HK-2 (cell line): ENCODE measurements at regions not wholly inside any gene's neighbourhood (a gene's known extent, or its start where the extent isn't known, plus 50 kb on each side); places are given as distances from the start of the nearest gene placed in this dataset.

Experiments
- DNase-seq: peaks from one replicate; pipeline ENCODE4 v3.0.0-alpha.2; 2018; ENCODE audit not compliant: unreplicated experiment

DNA sequence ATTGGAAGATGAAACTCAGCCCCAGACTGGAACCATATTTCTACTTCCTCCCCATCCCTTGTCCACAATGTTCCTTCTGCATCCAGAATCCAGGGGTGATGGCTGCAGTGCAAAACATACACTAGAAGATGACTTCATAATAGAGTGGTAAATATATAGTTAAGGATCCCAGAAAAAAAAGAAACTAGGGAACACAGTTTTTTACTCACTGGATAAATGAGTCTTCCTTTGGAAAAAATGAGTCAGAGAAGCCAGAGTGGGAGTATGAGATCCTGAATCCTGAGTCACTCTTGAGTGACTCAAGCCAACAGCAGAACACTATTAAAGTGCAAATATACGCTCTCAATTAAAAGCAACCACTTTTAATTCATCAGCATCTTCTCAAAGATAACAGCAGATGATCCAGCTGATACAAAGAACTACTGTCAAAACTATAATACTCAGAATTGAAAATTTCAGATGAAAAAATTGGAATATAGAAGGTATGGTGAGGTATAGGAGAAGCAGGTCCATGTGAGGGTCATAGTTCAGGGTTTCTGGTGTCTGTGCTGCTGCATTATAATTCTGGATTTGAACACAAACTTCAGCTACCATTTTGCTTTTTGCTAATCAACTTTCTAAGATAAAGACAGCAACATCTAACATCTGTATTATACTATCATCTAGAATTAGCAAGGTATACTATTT is 987.2 kb upstream of the CDH2 start:
- no peak for DNase-seq

DNA sequence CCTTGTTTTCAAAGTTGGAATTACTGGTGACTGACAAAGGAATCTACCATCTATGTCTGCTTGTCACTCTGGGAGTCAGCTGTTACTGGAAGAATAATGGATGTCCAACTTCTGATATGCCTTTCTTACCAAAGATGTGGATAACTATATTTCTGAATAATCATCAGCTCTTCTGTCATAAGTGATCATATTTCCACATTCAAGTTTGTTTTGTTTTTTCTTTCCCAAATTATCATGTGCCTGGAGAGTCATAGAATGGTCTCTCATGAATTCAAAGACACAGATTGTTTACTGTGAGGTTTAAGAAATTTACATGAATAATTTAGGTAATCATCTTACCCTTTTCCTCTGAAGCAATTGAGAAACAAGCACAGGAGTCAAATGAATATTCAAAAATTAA is 986.7 kb upstream of the CDH2 start:
- DNase-seq = no peak

DNA sequence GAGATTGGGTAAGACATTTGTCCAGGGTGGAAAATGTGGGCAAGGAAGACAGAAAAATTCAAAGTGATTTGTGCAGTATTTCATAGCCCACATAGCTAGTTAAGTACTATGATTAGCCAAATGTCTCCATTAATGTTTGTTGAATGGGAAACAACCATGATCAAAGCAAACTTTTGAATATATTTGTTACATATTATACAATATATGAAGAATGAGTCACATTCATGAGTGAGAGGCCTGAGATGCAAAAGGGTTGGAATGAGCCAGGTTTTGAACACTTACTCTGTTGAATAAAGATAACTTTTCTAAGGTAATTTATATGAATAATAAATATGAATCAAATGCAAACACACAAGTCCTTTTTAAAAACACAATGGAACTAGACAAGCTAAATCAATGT is 984.5 kb upstream of the CDH2 start:
- DNase-seq = no peak

DNA sequence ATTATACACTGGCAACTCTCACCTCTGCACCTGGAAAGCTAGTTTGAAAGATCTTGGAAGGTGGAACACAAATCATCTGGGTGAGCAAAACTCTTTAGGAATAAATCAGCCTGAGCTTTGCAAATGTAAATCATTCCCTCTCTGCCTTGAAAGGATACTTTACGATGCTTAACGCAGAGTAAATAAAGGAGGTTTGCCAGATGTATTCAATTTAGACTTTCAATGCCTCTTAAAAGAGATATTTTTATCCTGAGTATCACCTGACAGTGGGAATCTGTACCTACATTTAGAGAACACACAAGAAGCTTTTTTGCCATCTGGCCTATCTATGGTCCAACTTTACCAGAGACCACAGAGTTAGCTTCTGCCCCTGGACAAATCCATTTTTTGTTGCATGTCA is 983.2 kb upstream of the CDH2 start:
- no peak for DNase-seq

DNA sequence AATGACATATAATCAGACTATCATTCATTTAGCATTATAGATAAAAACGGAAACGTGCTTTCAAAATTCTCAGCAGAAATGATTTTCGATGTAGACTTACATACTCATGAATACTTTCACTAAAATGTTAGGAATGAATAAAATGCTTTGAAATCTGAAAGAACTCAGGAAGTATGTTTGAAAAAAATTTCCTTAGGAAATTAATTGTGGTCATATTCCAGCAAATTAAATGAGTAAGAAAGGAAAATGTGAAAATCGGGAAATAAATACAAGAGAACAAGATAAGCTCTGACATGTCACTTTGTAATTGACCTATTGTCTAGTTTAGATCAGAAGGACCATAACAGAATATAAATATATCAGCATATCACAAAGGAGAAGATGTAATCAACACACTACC is 981.0 kb upstream of the CDH2 start:
- no peak for DNase-seq

DNA sequence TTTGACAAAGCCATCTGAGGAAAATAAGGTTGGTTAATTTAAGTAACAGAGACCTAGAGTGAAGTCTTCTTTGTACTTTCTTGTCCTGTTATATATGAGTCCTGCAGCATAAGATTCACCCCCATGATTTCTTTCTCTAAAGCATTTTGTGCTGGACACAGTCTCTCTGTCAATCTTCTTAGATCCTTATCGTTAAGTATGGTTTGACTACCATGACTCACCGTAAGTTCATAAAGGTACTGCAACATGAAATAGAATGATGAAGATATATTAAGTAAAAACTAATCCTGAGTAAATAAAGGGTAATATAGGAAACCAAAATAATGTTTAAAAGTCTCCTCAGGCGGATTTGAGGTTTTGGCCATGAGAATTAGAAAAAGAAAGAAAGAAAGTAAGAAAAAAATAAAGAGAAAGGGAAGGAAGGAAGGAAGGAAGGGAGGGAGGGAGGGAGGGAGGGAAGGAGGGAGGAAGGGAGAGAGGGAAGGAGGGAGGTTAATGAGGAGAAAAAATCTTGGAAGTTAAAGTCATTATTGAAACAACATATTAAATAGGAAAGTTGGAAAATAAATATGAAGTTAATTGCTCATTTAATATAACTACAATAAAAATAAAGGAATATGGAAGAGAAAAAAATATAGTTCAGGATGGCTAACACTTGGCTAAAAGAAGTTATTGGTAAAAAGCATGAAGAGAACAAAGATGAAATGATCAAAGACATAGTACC is 980.3 kb upstream of the CDH2 start:
- no peak for DNase-seq

DNA sequence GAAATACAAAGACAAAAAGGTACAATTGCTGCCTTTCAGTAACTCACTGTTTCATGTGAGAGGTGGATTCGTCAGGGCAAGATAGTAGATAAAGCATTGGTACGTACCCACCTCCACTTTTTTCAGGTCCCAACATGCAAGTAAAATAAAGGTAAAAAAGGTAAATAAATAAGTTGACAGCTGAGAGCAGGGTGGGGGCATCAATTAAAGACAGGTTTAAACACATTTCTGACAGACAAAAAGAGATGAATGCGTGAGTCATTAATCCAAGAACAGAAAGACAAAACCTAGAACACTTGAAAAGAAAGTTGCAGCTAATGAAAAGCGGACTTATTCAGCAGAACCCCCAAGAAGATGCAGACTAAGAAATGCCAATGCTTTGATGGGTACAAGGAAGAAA is 979.6 kb upstream of the CDH2 start:
- DNase-seq = no peak

DNA sequence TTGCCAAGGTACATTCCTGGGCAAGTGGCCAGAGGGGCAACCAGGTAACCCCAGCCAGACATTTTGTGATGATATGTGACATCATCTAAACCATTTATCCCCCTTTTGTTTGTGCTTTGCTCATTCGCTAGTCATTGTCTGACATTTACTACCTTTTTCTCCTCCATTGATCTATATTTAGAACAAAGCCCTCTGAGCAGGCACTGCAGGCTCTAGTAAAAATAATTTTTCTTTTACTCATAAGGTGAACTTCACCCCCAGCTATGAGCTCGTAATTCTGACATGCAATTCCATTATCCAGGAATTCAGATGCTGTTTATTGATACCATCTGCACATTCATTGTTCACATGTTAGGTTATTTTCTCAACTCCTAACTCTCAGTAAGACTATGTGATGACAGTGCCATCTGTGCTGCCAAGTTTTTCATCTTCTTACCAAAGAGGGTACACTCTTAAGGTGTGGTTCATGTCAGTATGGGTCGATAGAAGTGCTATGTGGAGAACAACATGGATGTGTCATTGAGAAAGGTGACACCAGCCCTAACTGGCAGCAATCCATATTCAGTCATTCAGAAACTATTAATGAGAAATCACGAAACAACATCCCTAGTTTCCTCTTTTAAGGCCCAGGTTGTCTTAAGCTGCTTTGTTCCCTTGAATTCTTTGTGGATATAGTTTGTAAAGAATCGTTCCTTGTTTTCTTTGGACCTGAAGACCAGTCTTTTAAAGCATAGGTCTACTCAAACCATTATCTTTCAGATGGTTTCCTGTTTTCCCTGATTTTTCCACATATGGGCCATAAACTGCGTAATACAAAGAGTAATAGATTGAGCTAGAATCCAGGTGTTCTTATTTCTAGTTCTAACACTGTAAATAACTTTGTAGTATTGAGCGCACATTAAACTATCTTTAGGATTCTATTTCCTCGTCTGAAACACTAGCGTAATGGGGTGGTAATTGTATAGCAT is 978.1 kb upstream of the CDH2 start:
- DNase-seq = peak; percentile 10

DNA sequence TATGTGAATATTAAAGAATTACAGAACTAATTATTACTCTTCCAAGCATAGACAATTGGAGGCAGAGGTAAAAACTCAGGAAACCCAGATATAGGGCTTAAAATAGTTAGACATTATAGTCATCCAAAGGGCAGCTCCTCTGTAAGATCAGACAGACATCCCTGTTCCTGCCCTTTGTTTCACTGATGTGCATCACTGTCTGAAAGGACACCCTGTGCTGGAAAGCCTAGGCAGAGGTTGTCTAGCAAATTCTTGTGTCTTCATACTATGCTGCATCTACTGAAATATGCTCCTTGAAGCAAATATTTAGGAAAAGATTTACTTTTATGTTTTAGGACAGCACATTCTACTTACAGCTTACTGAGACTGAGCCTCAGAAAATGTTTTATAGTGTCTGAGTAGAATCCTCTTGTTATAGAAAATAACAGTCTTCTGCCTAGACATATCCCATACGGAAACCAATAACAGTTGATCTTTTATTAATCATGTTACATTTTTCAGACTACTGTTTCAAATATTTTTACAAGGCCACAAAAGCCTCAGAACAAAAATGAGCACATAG is 977.3 kb upstream of the CDH2 start:
- DNase-seq = no peak

DNA sequence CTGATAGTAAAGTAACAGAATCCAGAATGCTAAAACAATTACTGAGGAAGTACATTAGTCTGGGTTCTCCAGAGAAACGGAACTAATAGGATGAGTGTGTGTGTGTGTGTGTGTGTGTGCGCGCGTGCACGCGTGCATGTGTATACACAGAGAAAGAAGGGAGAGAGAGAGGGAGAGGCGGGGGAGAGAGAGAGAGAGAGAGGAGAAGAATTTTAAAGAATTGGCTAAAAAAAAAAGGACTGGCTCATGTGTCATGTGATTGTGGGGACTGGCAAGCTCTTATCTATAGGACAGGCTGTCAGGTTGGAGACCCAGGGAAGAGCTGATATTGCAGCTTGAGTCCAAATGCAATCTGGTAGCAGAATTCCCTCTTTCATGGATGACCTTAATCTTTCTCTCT is 976.2 kb upstream of the CDH2 start:
- no peak for DNase-seq

DNA sequence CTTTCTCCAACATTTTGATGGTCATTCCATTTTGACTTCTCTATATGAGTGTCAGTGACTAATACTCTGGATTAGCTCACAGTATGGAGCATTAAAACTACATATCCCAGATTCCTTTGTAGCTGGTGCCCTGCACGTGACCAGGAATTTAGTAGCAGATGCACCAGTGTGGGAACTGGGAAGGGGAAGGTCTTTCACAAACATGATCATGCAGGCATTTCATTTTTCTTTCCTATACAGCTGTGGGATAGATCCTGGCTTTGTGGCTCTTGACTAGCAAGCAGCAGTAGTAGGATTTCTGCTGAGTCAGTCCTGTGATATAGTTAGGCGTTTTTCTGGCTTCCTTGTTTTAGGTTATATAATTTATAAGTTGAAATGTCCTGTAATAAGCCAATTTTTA is 971.0 kb upstream of the CDH2 start:
- no peak for DNase-seq

DNA sequence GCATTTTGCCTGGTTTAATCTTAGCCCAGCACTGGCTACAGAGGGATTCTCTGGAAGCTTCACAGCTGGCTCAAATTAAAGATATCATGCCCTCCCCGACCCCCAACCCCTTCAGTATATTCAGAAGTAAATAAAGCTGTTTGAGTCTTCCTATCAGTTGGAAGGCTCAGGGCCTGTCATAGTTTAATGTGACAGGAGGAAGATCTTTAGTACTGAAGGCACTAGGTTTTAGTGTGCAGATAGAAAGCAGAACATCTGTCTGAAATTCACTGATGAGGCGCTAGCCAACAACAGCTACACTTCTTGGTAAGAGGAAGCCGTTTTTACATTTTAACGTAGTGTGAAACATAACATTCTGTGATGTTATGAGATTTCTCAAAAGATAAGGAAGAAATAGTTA is 969.1 kb upstream of the CDH2 start:
- no peak for DNase-seq

DNA sequence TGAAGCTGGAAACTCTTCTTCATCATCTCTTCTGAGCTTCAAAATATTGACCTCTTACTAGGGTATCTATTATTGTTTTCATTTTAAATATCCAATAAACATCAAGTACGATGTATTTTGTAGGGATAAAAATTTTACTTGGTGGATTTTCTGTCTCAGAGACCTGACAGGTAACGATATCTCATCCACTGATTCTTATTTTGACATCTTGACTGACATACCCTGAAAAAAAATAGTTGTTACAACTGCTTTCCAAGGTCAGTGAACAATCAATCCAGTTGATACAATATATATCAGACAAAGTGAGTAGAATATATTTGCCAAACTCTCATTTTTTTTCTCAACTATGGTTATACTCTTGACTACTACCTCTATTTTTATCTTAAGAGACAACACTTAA is 963.7 kb upstream of the CDH2 start:
- no peak for DNase-seq

DNA sequence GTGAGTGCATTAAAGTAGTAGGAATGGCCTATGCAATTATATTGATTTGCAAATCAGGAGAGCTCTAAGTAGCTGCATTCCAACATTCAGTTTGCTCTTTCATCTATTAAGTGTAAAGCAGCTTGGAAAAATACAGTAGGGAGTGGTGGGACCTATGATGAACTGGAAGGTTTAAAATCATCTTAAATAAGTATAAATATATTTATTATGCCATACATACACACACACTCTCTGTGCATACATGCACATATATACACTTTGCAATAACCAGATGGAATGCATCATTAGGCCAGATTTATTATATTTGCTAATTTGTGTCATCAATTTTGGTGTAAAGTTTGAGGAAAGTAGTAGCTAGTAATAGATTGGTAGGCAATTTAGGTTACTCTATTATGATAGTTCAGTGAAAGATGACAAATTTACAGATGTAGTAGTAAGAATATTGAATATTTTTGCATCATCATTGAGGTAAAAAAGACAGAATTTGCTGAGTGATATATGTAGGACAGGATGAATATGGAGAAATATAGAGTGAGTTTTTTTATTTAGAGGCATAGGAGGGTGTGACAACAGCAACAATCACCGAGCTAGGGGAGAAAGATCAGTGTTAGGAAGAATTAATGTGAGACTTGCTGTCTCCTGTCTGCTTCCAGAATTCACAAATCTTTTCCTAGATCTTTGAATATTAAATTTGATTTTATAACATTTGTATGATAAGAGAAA is 961.0 kb upstream of the CDH2 start:
- DNase-seq = no peak

DNA sequence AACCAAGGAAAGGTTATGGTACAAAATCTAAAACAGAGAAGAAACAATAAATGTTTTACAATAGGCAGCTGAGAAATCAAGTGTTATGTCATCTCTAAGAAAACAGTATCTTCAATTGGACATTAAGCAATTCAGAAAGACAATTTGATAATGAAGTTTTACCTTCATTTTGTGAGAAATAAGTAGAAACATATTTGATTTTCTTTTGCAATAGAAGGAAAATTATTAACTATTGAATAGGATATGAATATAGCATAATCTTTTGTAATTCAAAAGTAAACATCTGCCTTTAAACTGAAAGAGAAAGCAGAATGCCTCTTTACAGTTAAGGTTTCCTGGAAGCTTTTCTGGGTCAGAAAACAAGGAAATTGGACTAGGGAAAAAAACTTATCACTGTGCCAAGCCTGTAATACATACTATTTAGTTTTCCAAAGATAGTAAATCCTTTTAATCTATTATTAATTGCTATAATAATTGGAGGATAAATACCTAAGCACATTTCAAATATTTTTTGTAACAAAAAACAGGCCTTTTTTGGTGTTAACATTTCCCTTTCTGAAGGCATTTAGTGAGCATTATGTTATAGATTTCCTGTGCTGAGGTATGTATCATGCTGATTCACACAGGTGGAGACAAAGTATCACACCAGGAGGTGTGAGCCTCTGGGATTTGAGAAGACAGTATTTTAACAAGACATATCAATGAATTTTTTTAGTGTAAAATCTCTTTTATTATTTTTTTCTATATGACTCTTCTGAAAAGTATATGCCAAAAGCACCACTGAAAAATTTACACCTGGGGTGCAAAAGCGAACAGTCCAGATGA is 947.0 kb upstream of the CDH2 start:
- DNase-seq = no peak

DNA sequence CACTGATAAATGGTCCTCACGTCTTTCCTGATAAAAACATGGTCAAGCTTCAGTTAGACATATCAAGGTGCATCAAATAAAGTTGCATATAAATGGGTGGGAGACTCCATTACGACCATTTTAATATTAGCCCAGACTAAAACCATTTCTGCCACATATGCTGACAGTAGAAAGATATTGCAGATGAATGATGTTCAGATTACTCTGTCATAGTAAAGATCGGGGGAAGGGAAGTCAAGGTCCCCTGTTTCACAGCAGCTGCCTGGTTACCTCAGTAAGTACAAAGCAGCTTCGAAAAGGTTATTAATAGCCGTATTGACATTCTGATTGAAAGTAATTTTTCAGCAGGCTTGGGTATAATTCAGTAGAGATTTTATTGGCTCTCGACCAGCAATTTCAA is 927.7 kb upstream of the CDH2 start:
- DNase-seq = no peak

DNA sequence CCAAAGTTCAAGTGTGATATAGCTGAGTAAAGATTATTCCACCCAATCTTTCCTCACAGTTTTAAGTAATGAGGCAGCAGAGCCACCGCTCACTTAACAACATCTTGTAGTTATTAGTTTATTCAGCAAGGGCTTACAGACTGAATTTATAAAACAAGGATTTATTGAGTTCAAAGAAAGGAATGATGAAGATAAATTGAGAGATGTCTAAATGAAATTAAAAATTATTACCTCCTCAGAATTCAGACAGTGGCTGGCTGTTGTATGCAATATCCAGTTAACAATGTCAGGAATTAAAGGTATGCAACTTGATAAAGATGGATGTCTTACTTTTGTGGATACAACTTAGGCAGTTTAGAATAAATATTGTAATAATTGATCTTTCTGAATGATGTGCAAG is 927.3 kb upstream of the CDH2 start:
- no peak for DNase-seq

DNA sequence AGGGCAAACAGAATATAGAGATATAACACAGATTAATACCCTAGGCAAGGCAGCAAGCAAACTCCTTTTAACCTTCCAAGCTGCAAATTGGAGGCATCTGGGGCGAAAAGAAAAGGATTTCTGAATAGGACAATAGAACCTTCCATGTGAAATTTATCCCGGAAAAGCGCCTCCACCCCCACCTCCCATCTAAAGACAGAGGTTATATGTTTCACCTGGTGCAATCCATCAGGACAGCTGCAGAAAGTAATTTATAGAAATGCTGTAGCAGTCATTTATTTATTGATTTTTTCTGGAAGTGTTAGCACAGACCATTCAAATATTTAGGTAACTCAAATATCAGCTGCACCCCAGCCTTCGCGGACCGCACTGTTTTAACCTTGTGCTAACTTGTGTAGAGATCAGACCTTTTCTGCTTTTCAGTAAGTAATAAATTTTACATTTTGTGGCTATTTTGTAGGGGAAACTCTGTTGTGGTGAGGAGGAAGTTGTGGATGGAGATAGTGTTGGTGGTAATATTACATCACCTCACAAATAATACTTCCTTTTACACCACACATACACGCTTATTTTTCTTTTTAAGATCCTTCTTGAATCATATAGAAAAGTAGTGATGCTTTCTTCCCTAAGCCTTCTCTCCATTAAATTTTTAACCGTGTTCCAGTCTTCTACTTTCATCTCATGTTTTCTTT is 919.3 kb upstream of the CDH2 start:
- no peak for DNase-seq

DNA sequence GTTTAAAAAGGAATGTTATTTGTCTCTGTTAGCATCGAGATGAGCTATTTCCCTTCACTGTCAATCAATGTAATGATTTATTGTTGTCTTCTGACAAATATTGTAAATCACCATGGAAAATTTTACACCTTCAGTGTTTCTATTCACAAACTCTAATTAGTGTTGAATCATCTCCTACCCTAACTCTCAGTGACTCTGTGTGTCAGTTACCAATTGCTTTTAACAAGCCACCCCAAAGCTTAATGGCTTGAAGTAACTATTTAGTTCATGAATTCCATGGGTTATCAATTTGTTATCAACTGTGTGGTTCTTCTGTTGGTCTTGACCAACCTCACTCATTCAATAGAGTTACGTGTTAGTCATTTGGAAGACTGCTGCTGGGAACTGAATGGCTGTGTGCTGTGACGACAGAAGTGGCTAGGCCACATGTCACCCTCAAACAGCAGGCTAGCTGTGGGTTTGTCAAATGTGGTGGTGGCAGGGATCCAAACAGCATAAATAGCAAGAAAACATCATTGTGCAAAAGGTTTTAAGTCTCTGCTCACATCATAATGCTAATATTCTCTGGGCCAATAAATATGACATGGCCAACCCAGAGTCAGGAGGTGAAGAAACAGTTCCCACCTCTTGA is 910.8 kb upstream of the CDH2 start:
- no peak for DNase-seq

DNA sequence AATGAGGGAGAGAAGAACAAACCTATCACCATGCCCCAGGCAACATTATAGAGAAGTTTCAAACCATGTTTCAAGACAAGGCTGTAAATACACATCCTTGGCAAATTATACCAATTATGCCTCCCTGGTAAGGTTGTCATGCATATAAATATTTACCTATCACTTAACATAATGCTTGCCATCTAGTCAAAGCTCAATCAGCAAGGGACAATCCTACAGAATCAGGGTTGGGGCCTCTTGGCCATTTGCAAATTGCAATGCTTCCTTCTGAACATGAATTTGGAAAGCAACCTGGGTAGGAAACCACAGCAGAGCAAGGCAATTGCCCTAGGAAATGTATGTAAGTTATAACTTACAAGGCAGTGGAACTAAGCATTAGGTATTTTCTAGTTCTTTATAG is 907.2 kb upstream of the CDH2 start:
- no peak for DNase-seq
